ENCODE measurements at regions not wholly inside any gene's neighbourhood (a gene's known extent, or its start where the extent isn't known, plus 50 kb on each side); places are given as distances from the start of the nearest gene placed in this dataset.

DNA sequence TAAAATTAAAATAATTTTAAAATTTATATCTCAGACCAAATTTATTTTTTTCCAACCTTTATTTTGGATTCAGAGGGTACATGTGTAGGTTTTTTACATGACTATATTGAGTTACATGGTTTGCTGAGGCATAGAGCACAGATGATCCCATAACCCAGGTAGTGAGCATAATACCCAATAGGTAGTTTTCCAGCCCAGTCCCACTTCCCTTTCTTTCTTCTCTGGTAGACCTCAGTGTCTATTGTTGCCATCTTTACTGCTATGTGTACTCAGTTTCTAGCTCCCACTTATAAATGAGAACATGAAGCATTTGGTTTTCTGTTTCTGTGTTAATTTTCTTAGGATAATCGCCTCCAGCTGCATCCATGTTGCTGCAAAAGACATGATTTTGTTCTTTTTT, 338.1 kb downstream of the EFHB start:
- no peak for TF ChIP-seq EZH2 (IDR thresholded peaks at IDR 0.05; ENCODE audit: borderline replicate concordance, low read length)
- TF ChIP-seq, protein P1, sequence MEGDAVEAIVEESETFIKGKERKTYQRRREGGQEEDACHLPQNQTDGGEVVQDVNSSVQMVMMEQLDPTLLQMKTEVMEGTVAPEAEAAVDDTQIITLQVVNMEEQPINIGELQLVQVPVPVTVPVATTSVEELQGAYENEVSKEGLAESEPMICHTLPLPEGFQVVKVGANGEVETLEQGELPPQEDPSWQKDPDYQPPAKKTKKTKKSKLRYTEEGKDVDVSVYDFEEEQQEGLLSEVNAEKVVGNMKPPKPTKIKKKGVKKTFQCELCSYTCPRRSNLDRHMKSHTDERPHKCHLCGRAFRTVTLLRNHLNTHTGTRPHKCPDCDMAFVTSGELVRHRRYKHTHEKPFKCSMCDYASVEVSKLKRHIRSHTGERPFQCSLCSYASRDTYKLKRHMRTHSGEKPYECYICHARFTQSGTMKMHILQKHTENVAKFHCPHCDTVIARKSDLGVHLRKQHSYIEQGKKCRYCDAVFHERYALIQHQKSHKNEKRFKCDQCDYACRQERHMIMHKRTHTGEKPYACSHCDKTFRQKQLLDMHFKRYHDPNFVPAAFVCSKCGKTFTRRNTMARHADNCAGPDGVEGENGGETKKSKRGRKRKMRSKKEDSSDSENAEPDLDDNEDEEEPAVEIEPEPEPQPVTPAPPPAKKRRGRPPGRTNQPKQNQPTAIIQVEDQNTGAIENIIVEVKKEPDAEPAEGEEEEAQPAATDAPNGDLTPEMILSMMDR (conservative IDR thresholded peaks at IDR 0.05 in 1 of 2, IDR thresholded peaks at IDR 0.05 in 1 of 2; ENCODE audit: extremely low read depth in 1 of 2, insufficient read depth in 1 of 2, low read depth in 1 of 2, low read length in 2 of 2), result no peak

Data from mammary epithelial cell (primary cell).